Sciatic nerve (tissue), 2 donors: ENCODE measurements at regions not wholly inside any gene's neighbourhood (a gene's known extent, or its start where the extent isn't known, plus 50 kb on each side); places are given as distances from the start of the nearest gene placed in this dataset.
"Not testable (repeated sequence)": the region's sequence is repeated elsewhere in the genome, so short reads cannot be mapped to it uniquely, and the experiment has no call there.

ENCODE experiments used
- ATAC-seq: fragments of 200-7000 bp; cut with Tn5 transposase; one replicate; pipeline ENCODE4 v1.9.1; 2020; ENCODE audit warnings: mild to moderate bottlenecking, moderate library complexity
- DNase-seq: peaks from one replicate; pipeline ENCODE4 v3.0.0-alpha.2; 2020; ENCODE audit warnings: low spot score
- intact Hi-C: fragments of 100-400 bp; cut with DNase I; formaldehyde crosslinking; loops from one replicate; pipeline ENCODE4 v1.14.2; 2022
- donor health status: DM: no; HTN: no; CAD: no.
- donor health status: DM: no; HTN: no; CAD: no.

DNA sequence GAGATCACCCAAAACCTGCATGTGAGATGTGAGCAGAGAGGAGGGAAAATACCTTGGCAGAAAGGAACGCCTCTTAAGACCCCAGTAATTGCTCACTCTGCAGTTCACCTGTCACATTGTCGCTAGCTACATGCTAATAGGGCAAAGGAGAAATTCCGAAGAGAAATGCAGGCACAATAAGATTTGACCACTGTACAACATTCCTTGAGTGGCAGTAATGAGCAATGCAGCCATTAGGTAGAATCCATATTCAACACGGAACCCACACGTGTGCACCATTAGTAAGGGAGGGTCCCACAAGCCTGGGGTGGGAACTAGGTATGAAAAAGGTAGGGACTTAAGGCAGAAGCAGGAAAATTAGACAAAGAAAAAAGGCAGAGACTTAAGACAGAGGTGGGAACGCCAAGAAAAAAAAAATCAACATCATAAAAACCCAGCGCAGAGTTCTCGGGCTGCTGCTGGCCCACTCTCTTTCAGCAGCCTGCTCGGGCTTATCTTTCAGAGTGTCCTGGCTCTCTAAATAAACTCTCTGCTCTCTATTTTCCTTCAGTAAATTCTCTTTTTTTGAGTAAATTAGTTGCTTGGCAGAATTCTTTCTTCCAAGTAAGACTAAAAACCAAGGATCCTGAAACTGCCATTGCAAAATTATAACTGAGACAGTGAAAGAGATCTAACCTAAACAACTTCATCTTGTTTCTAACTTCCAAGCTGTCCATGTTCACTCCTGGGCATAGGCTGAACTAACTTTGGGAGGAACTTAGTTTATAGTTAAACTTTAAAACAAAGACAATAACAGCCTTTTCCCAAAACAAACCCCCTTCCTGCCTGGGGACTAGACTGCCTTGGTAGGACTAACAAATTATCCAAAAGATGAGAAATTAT is 116.5 kb downstream of the CD24 start:
- ATAC-seq (no peak), DNase-seq (no peak)
- intact Hi-C loops = loop anchor here (5.0 kb wide), 1 partner anchor 1599 kb away; no protein-coding TSS in a partner anchor

DNA sequence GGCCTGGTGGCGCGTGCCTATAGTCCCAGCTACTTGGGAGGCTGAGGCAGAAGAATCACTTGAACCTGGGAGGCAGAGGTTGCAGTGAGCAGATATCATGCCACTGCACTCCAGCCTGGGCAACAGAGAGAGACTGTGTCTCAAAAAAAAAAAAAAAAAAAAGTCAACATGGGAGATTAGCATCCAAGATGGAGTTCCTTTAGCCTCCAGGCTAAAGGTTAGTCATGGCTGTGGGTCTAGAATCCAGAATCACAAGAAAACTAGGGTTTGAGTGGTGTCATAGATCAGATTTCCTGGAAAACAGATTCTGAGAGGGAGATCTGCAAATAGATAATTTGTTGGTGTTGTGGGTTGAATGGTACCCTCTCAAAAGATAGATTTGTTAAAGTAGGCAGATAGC is 117.2 kb downstream of the CD24 start:
- not testable (repeated sequence) for DNase-seq, ATAC-seq
- intact Hi-C loops = loop anchor here (5.0 kb wide), 1 partner anchor 1600 kb away; no protein-coding TSS in a partner anchor

GRCh38 chr6:106856227-106856874 is 118.2 kb downstream of the CD24 start:
- DNase-seq (no peak), ATAC-seq (no peak)
- intact Hi-C loops = loop anchor here (5.0 kb wide), 1 partner anchor 1601 kb away; no protein-coding TSS in a partner anchor

GRCh38 chr6:106855117-106855516 is 119.4 kb downstream of the CD24 start:
- no peak for DNase-seq
- ATAC-seq = no peak
- intact Hi-C loops = loop anchor here (5.0 kb wide), 1 partner anchor 1602 kb away; no protein-coding TSS in a partner anchor

DNA sequence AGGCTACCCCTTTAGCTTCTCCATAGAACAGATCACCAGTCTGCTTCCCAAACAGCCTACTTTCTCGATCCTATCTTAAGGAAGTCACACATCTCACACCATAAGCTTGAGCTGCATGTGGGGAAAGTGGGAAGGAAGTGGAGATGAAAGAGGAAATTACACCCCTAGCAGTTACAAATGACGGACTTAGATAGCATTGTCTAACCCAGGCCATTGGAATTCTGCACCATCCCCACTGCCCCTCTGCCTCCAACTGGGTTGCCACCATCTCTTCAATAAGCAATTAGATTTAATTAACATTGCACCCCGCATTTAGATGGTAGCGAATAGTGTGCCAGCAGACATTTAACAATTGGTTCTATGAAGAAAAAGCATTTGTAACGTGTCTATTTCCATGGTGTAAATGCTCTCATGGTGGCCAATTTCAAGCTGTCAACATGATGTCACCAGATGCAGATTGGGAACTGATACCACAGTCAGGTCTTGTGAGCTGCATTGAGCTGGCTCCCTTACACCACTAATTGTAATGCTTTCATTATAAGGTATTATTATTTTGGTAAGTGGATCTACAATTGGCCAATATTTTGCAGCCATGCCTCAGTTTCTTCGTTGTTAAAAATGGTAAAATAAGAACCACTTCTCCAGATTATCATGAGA is 124.7 kb downstream of the CD24 start:
- intact Hi-C loops = no loop called here
- DNase-seq (no peak), ATAC-seq (no peak)

GRCh38 chr6:106849120-106849519 is 125.4 kb downstream of the CD24 start:
- intact Hi-C loops = no loop called here
- ATAC-seq (no peak), DNase-seq (no peak)

DNA sequence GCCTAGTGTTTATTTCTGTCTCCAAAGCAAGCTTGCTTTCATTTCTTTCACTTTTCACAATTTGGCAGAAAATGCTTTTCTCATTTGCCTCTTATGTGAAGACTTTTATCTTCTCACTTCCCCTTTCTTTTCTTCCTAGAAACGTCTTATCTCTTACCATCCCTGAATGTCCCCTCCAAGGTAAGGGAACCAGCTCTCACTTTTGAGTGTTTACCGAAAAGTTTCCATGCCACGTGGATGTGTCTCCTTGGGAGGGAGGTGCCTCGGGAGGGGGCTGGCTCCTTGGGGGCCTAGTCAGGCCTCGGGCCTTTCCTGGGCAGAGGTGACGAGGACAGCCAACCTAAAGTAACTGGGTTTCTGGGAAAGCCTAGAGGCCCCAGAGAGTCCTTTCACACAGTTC is 127.4 kb downstream of the CD24 start:
- ATAC-seq (no peak), DNase-seq (no peak)
- intact Hi-C loops = no loop called here

GRCh38 chr6:106844930-106845329 is 129.6 kb downstream of the CD24 start:
- intact Hi-C loops = no loop called here
- DNase-seq = no peak
- ATAC-seq = no peak

DNA sequence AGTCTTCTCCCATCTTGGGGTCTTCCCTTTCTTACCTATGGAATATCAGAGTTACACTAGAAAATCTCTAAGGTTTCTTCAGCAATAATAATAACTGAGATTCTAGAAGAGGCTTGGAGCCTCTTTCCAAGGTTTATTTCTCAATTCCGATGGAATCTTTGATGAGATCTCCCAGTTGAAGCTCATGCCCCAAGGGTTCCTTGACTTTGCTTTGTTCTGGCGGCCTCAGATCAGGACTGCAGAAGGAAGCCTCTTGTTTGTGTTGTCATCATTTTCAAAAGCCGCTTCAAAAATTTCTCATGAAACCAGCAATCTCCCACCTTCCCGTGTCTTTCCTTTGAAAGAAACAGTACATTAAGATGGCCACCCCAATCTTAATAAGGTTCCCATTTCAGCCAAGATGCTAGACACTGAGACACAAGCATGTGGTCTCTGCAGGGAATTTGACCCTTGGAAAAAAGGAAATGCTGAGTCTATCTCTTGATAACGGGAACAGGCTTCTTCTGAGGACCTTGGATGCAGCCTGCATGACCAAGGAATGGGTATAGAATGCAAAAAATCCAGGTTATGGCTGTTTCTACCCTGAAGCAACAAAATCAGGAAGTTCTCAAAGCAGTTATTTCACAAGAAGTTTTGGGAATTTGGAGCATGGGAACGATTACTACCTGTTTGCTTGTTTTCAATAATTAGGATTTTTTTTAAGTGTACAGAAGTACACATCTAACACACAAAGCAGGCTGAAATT is 141.6 kb downstream of the CD24 start:
- intact Hi-C loops = no loop called here
- ATAC-seq = no peak
- no peak for DNase-seq

- intact Hi-C loops = no loop called here
- ATAC-seq (no peak), DNase-seq (no peak)
Observed at GRCh38 chr6:106830930-106831329, 143.6 kb downstream of the CD24 start.

- no peak for DNase-seq
- intact Hi-C loops = no loop called here
- no peak for ATAC-seq
Observed at GRCh38 chr6:106829451-106829850, 145.1 kb downstream of the CD24 start.

DNA sequence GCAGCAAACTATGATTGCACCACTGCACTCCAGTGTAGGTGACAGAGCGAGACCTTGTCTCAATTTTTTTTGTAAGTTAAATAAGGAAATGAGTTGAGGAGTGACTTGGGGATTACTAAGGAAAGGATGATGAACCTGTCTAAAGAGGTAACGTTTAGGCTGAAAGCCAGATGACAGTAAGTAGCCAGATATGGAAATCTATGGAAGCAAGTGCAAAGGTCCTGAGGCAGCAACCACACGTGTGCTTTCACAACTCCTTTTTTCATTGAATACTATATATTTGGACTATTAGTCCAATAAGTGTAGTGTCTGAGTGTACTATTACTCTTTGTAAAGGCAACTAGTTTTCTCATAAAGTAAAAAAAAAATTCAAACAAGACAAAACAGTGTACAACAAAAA is 147.4 kb downstream of the CD24 start:
- no peak for ATAC-seq
- DNase-seq = no peak
- intact Hi-C loops = no loop called here

DNA sequence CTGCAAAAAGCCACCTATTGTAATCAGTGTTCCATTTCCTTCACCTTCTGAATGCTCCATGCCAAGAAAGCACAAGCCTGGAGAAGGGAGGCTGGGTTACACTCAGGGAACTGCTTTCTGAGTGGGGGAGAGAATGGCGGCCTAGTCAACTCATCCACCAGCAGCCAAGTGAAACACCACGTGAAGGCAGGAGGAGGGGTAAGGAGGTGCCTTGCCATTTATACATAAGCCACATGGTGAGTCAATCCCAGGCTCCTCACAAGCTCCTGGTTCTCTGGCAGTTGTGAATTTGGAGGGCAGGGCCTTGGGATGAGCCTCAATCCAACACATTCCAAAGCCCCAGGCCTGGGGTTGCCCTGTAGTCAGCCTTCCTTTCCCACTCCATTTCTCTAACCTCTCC is 149.4 kb downstream of the CD24 start:
- ATAC-seq (no peak), DNase-seq (no peak)
- intact Hi-C loops = no loop called here

GRCh38 chr6:106823732-106824351 is 150.7 kb downstream of the CD24 start:
- intact Hi-C loops = no loop called here
- ATAC-seq = no peak
- no peak for DNase-seq

DNA sequence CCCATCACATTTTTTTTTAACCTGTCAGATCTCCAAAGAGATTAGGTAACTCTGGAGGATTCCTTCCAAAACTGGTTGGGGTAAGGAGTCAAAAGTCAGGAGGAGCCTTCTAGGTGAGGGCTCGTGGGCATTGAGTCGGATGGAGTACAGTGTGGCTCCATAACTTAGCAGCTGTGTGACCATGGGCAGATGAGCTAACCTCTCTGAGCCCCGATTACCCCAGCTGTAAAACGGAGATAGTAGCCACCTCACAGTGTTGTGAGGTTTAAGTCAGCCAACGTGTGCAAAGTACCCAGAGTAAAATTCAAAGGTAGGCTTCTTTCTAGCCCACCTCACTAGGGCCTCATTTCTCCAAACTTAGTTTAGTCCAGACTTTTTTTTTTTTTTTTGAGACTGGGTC is 151.5 kb downstream of the CD24 start:
- intact Hi-C loops = no loop called here
- DNase-seq (no peak), ATAC-seq (no peak)

DNA sequence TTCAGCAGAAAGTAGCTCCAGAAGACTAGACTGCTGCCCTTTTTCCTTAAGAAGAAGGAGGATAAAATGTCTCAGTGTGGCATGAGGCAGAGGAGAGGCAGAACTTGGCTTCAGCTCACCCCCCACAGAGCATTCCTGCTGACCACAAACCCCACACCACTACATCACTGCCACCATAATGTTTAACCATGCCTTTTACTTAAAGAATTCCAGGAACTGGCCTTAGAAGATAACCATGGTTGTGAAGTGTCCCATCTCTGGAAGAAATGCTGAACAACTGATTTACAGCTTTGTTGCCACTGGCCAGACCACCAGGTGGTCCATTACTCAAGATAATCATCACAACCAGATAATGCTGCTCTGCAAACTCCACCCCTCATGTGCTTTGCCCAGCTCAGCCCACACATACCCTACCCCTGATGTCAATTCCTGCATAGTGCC is 154.1 kb downstream of the CD24 start:
- ATAC-seq (no peak), DNase-seq (no peak)
- intact Hi-C loops = no loop called here

DNA sequence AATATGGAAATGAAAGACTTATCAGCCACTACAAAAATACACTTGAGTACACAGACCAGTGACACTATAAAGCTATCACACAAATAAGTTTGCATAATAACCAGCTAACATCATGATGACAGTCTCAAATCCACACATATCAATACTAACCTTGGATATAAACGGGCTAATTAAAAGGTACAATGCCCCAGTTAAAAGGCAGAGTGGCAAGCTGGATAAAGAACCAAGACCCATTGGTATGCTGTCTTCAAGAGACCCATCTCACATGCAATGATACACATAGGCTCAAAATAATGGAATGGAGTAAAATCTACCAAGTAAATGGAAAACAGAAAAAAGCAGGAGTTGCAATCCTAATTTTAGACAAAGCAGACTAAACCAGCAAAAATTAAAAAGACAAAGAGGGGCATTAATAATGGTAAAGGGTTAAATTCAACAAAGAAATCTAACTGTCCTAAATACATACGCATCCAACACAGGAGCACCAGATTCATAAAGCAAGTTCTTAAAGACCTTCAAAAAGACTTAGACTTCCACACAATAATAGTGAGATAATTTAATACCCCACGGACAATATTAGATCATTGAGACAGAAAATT is 163.3 kb downstream of the CD24 start:
- DNase-seq (no peak), ATAC-seq (no peak)
- intact Hi-C loops = no loop called here

- ATAC-seq (no peak), DNase-seq (no peak)
- intact Hi-C loops = no loop called here
Observed at GRCh38 chr6:106808758-106809157, 165.8 kb downstream of the CD24 start.
